Subcutaneous abdominal adipose tissue (tissue), 5 donors: ENCODE measurements at regions not wholly inside any gene's neighbourhood (a gene's known extent, or its start where the extent isn't known, plus 50 kb on each side); places are given as distances from the start of the nearest gene placed in this dataset.

Experiments used
- H3K27ac ChIP-seq: one replicate; pipeline ENCODE4 v1.7.0; 2013; ENCODE audit warnings: low read depth, mild to moderate bottlenecking, inconsistent platforms, low read length, moderate library complexity
- H3K27me3 ChIP-seq, 5 donors: one replicate each; pipeline ENCODE4 v1.7.0; 2013; ENCODE audit warnings: low read length in 5 of 5, inconsistent platforms in 1 of 5; ENCODE audit not compliant: control insufficient read depth in 5 of 5, insufficient read depth in 4 of 5
- H3K36me3 ChIP-seq, 5 donors: one replicate each; pipeline ENCODE4 v1.7.0; 2013; ENCODE audit warnings: low read length in 5 of 5; ENCODE audit not compliant: control insufficient read depth in 5 of 5, insufficient read depth in 5 of 5
- H3K4me1 ChIP-seq, 5 donors: one replicate each; pipeline ENCODE4 v1.7.0; 2013; ENCODE audit warnings: low read length in 5 of 5, mild to moderate bottlenecking in 3 of 5, moderate library complexity in 1 of 5; ENCODE audit not compliant: control insufficient read depth in 5 of 5, insufficient read depth in 5 of 5
- H3K4me3 ChIP-seq, 5 donors: one replicate each; pipeline ENCODE4 v1.7.0; 2013; ENCODE audit warnings: low read length in 5 of 5, low read depth in 1 of 5
- H3K9ac ChIP-seq, 5 donors: one replicate each; pipeline ENCODE4 v1.7.0; 2013; ENCODE audit warnings: low read length in 5 of 5, mild to moderate bottlenecking in 4 of 5, moderate library complexity in 3 of 5
- H3K9me3 ChIP-seq, 5 donors: one replicate each; pipeline ENCODE4 v1.7.0; 2013; ENCODE audit warnings: low read length in 5 of 5; ENCODE audit not compliant: control insufficient read depth in 5 of 5
- donor health status: healthy.
- donor health status: healthy.
- donor health status: healthy.
- donor health status: healthy.
- donor health status: healthy.

- Histone ChIP-seq H3K27ac (no peak overlapping the region), H3K36me3 (no peaks in the 10 kb centered on the region), H3K4me1 (no peaks in the 10 kb centered on the region), H3K9me3 (peaks cover 0 to 5% (median 0%) of the 10 kb centered on the region in 5 donors), H3K4me3 (no peak overlapping the region), H3K27me3 (no peaks in the 10 kb centered on the region), H3K9ac (no peak overlapping the region)
Measured at GRCh38 chr3:152174876-152175527, 93.7 kb upstream of the MBNL1 start.

GRCh38 chr3:152175528-152175889 is 93.2 kb upstream of the MBNL1 start:
- Histone ChIP-seq H3K9ac (no peak overlapping the region), H3K4me1 (no peaks in the 10 kb centered on the region), H3K4me3 (no peak overlapping the region)

GRCh38 chr3:152176241-152176640 is 92.5 kb upstream of the MBNL1 start:
- H3K27me3 ChIP-seq = no peaks in the 10 kb centered on the region
- peaks cover 0 to under 1% (median 0%) of the 10 kb centered on the region in 5 donors for H3K9me3 ChIP-seq
- no peaks in the 10 kb centered on the region for H3K4me1 ChIP-seq
- H3K4me3 ChIP-seq = no peak overlapping the region
- H3K9ac ChIP-seq = no peak overlapping the region
- H3K27ac ChIP-seq = no peak overlapping the region
- H3K36me3 ChIP-seq = no peaks in the 10 kb centered on the region

More at GRCh38 chr3:152175528-152175889, 93.2 kb upstream of the MBNL1 start:
- H3K36me3 ChIP-seq = no peaks in the 10 kb centered on the region
- H3K9me3 ChIP-seq = peaks cover 0 to 5% (median 0%) of the 10 kb centered on the region in 5 donors
- no peak overlapping the region for H3K27ac ChIP-seq
- H3K27me3 ChIP-seq = no peaks in the 10 kb centered on the region

- Histone ChIP-seq H3K27me3 (no peaks in the 10 kb centered on the region), H3K36me3 (no peaks in the 10 kb centered on the region), H3K9ac (no peak overlapping the region), H3K4me3 (no peak overlapping the region), H3K9me3 (no peaks in the 10 kb centered on the region), H3K4me1 (no peaks in the 10 kb centered on the region), H3K27ac (no peak overlapping the region)
Measured at GRCh38 chr3:152176998-152177397, 91.7 kb upstream of the MBNL1 start.

- no peaks in the 10 kb centered on the region for H3K9me3 ChIP-seq
- H3K4me1 ChIP-seq = no peaks in the 10 kb centered on the region
- H3K4me3 ChIP-seq = no peak overlapping the region
- no peaks in the 10 kb centered on the region for H3K36me3 ChIP-seq
- no peaks in the 10 kb centered on the region for H3K27me3 ChIP-seq
- no peak overlapping the region for H3K9ac ChIP-seq
- no peak overlapping the region for H3K27ac ChIP-seq
Measured at GRCh38 chr3:152177757-152178156, 91.0 kb upstream of the MBNL1 start.

GRCh38 chr3:152183473-152183872 is 85.3 kb upstream of the MBNL1 start:
- no peaks in the 10 kb centered on the region for H3K36me3 ChIP-seq
- H3K4me1 ChIP-seq = no peaks in the 10 kb centered on the region
- H3K27me3 ChIP-seq = no peaks in the 10 kb centered on the region
- H3K4me3 ChIP-seq = no peak overlapping the region
- no peak overlapping the region for H3K27ac ChIP-seq
- H3K9ac ChIP-seq = no peak overlapping the region
- H3K9me3 ChIP-seq = no peaks in the 10 kb centered on the region

GRCh38 chr3:152184971-152185686 is 83.6 kb upstream of the MBNL1 start:
- no peaks in the 10 kb centered on the region for H3K27me3 ChIP-seq
- no peak overlapping the region for H3K27ac ChIP-seq
- no peak overlapping the region for H3K9ac ChIP-seq
- no peak overlapping the region for H3K4me3 ChIP-seq
- H3K4me1 ChIP-seq = no peaks in the 10 kb centered on the region
- H3K9me3 ChIP-seq = no peaks in the 10 kb centered on the region
- H3K36me3 ChIP-seq = no peaks in the 10 kb centered on the region

GRCh38 chr3:152185891-152186630 is 82.7 kb upstream of the MBNL1 start:
- no peaks in the 10 kb centered on the region for H3K27me3 ChIP-seq

GRCh38 chr3:152190636-152191183 is 78.0 kb upstream of the MBNL1 start:
- Histone ChIP-seq H3K27me3 (no peaks in the 10 kb centered on the region), H3K4me1 (no peaks in the 10 kb centered on the region), H3K9me3 (no peaks in the 10 kb centered on the region), H3K27ac (no peak overlapping the region), H3K9ac (no peak overlapping the region), H3K36me3 (no peaks in the 10 kb centered on the region), H3K4me3 (no peak overlapping the region)

More at GRCh38 chr3:152185891-152186630, 82.7 kb upstream of the MBNL1 start:
- Histone ChIP-seq H3K9ac (no peak overlapping the region), H3K9me3 (no peaks in the 10 kb centered on the region), H3K4me3 (no peak overlapping the region), H3K36me3 (no peaks in the 10 kb centered on the region), H3K4me1 (no peaks in the 10 kb centered on the region), H3K27ac (no peak overlapping the region)

- H3K27me3 ChIP-seq = no peaks in the 10 kb centered on the region
- H3K4me3 ChIP-seq = no peak overlapping the region
- H3K9me3 ChIP-seq = no peaks in the 10 kb centered on the region
- no peaks in the 10 kb centered on the region for H3K36me3 ChIP-seq
- peaks cover 0 to 5% (median 0%) of the 10 kb centered on the region in 5 donors for H3K4me1 ChIP-seq
- H3K9ac ChIP-seq = no peak overlapping the region
- no peak overlapping the region for H3K27ac ChIP-seq
Measured at GRCh38 chr3:152192050-152192449, 76.7 kb upstream of the MBNL1 start.
